Stimulated activated naive B cell treated with anti-CD40 and anti-IgM and Interleukin-4, amounts not matched to agents 10 μg/mL and 1 μg/mL and 100 μg/mL, for 72 hours (primary cell): ENCODE measurements at regions not wholly inside any gene's neighbourhood (a gene's known extent, or its start where the extent isn't known, plus 50 kb on each side); places are given as distances from the start of the nearest gene placed in this dataset.
"Not testable (repeated sequence)": the region's sequence is repeated elsewhere in the genome, so short reads cannot be mapped to it uniquely, and the experiment has no call there.

Source experiments
- ATAC-seq, 2 donors: fragments of 150-1000 bp; cut with Tn5 transposase; replicated peaks; 2 replicates each; pipeline ENCODE4 v1.10.0; 2021; ENCODE audit warnings: moderate library complexity in 1 of 2
- DNase-seq: peaks from one replicate; pipeline ENCODE4 v3.0.0; 2021
- H3K27ac Mint-ChIP-seq: one replicate; pipeline ENCODE4 v1.8.0; 2022; ENCODE audit warnings: mild to moderate bottlenecking, mixed read lengths
- H3K27me3 Mint-ChIP-seq, 2 donors: one replicate each; pipeline ENCODE4 v1.8.0; 2022; ENCODE audit warnings: mixed read lengths in 2 of 2
- H3K36me3 Mint-ChIP-seq, 2 donors: one replicate each; pipeline ENCODE4 v1.8.0; 2022; ENCODE audit warnings: mixed read lengths in 2 of 2, mild to moderate bottlenecking in 1 of 2
- H3K4me1 Mint-ChIP-seq, 2 donors: one replicate each; pipeline ENCODE4 v1.8.0; 2022; ENCODE audit warnings: mixed read lengths in 2 of 2, mild to moderate bottlenecking in 1 of 2
- H3K4me3 Mint-ChIP-seq, 2 donors: one replicate each; pipeline ENCODE4 v1.8.0; 2022; ENCODE audit warnings: mild to moderate bottlenecking in 2 of 2, mixed read lengths in 2 of 2, moderate library complexity in 1 of 2
- H3K9me3 Mint-ChIP-seq, 2 donors: one replicate each; pipeline ENCODE4 v1.8.0; 2022; ENCODE audit warnings: mixed read lengths in 2 of 2, mild to moderate bottlenecking in 1 of 2

DNA sequence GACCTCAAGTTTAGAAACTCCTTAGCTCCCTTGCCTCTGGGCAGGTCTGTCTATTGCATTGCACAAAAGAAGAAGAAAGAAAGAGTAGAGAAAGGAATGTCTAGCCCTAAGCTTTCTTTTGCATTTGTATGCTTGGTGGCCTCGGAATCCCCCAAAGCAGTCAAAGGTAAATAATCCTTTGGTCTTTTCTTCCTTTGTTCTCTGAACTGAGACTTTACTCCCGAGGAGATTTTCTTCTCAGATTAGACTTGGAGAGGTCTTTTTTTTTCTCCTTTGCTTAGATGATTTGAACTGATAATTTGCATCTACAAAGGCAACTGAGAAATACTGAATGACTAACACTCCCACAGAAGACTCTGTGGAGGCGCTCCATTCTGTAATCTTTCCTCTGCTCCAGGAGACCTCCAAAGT is 93.2 kb downstream of the AKR1D1 start:
- ATAC-seq (no peak), DNase-seq (no peak)
- H3K27me3 Mint-ChIP-seq, result peaks cover 0 to 17% of the 10 kb centered on the region in 2 donors
- H3K36me3 Mint-ChIP-seq, result peaks cover 2 to 12% of the 10 kb centered on the region in 2 donors
- H3K27ac Mint-ChIP-seq, result no peak overlapping the region
- no peak overlapping the region for H3K4me3 Mint-ChIP-seq
- peaks cover 11 to 12% of the 10 kb centered on the region in 2 donors for H3K9me3 Mint-ChIP-seq
- peaks cover 2 to 11% of the 10 kb centered on the region in 2 donors for H3K4me1 Mint-ChIP-seq

DNA sequence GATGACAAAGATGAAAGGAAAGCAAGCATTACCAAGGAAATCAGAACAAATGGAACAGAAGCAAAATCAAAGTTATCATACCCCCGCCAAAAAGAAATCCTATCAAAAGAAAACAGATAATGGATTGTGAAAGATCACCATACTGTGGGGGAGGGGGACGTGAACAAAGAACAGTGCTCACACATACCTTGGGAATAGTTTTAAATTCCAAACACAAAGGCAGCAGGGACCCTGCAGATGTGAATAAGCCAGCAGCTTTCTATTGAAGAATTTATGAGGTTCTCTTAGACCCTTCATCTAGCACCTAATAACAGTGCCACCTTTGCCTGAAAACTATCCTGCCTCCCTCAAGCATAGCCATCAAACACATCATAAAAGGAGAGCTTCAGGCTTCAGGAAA is 94.0 kb downstream of the AKR1D1 start:
- peaks cover 2 to 11% of the 10 kb centered on the region in 2 donors for H3K4me1 Mint-ChIP-seq
- no peak for ATAC-seq

DNA sequence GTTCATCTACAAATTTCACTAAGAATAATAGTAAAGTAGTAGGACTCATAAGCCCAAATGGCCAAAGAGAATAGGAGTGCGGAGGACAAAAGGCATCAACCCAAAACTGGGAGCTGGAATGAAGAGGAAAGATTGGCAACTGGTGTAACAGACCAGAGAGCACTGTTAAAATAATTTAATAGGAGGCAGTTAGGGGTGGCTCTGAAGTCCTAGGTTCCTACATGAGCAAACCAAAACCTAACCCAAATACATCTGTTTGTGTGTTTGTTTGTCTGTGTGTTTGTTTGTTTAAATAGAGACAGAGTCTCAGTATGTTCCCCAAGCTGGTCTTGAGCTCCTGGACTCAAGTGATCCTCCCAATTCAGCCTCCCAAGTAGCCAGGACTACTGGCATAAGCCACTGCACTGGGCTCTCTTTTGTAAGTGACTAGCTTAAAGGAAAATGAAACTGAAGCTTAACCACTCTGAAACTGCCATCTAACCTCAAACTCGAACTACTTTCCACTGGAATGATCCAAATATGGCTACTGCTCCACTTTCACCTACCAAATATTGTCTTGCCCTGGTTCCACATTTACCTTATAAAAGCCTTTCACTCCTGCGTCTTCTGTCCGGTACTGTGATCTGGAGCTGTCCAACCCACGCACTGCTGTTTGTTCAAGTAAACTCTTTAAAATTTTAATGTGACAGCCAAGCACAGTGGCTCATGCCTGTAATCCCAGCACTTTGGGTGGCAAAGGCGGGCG is 94.9 kb downstream of the AKR1D1 start:
- Mint-ChIP-seq H3K27me3 (peaks cover 0 to 17% of the 10 kb centered on the region in 2 donors), H3K4me1 (peaks cover 2 to 11% of the 10 kb centered on the region in 2 donors), H3K36me3 (peaks cover 2 to 5% of the 10 kb centered on the region in 2 donors), H3K27ac (no peak overlapping the region), H3K4me3 (no peak overlapping the region), H3K9me3 (peaks cover 11 to 13% of the 10 kb centered on the region in 2 donors)
- peak; percentile 75 to 76 for ATAC-seq
- DNase-seq, result no peak

More for the DNA sequence above, 94.0 kb downstream of the AKR1D1 start:
- peaks cover 2 to 5% of the 10 kb centered on the region in 2 donors for H3K36me3 Mint-ChIP-seq
- H3K9me3 Mint-ChIP-seq, result peaks cover 11 to 13% of the 10 kb centered on the region in 2 donors
- no peak overlapping the region for H3K4me3 Mint-ChIP-seq
- H3K27ac Mint-ChIP-seq, result no peak overlapping the region
- H3K27me3 Mint-ChIP-seq, result peaks cover 0 to 17% of the 10 kb centered on the region in 2 donors
- DNase-seq, result no peak

DNA sequence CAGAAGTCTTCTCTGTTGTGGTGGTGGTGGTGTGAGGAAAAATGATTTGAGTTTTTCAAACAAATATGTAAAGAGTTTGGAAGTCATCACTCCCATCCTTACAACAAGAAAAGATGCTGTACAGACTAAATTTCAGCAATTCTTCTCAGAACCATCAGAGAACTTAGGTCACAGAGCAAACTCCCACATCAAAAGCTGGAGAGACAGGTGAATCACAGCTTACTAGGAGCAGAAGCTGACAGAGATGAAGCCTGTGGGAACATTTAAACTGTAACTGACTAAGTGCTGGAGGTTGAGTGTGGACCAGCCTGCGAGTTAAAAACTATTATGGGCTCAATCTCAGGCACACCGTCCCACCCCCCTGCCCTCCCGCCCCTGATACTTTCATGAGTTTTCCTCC is 97.3 kb downstream of the AKR1D1 start:
- no peak for DNase-seq
- H3K9me3 Mint-ChIP-seq, result peaks cover 11 to 13% of the 10 kb centered on the region in 2 donors
- peaks cover 0 to 24% of the 10 kb centered on the region in 2 donors for H3K27me3 Mint-ChIP-seq
- H3K27ac Mint-ChIP-seq, result no peak overlapping the region
- H3K4me3 Mint-ChIP-seq, result no peak overlapping the region
- H3K4me1 Mint-ChIP-seq, result peaks cover 2 to 11% of the 10 kb centered on the region in 2 donors
- ATAC-seq, result no peak
- H3K36me3 Mint-ChIP-seq, result peaks cover 2 to 5% of the 10 kb centered on the region in 2 donors

DNA sequence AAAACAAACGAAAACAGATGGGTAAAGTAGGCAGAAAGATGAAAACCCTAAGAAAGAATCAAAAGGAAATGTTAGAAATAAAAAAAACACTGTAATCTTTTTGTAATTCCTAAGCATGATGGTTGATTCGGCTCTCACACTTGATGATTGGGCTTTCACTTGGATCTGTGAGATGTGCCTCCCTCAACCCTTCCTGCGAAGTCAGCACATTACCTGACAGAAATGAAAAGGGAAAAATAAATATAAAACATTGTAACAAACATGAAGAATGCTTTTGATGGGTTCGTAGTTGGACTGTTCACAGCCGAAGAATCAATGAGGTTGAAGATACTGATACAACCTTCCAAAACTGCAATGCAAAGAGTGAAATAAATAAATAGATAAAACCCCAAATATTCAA is 99.8 kb downstream of the AKR1D1 start:
- H3K27me3 Mint-ChIP-seq, result peaks cover 0 to 24% of the 10 kb centered on the region in 2 donors
- ATAC-seq, result no peak
- no peak overlapping the region for H3K4me3 Mint-ChIP-seq

DNA sequence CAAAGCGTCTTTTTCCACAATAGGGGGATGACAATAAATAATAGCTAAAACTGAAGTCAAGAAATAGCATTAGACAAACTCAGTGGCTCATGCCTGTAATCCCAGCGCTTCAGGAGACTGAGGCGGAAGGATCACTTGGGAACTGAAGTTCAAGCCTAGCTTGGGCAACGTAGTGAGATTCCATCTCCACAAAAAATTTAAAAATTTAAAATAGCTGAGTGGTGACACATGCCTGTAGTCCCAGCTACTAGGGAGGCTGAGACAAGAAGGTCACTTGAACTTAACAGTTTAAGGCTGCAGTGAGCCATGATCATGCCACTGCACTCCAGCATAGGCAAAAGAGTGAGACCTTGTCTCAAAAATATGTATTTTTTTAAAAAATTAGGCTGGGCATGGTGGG is 107.9 kb downstream of the AKR1D1 start:
- H3K9me3 Mint-ChIP-seq, result peaks cover 7 to 13% of the 10 kb centered on the region in 2 donors
- peaks cover 0 to 5% of the 10 kb centered on the region in 2 donors for H3K27me3 Mint-ChIP-seq
- H3K36me3 Mint-ChIP-seq, result no peaks in the 10 kb centered on the region
- ATAC-seq (no peak), DNase-seq (no peak)
- no peak overlapping the region for H3K27ac Mint-ChIP-seq
- no peak overlapping the region for H3K4me3 Mint-ChIP-seq
- H3K4me1 Mint-ChIP-seq, result no peaks in the 10 kb centered on the region

More for the DNA sequence above, 99.8 kb downstream of the AKR1D1 start:
- H3K27ac Mint-ChIP-seq, result no peak overlapping the region
- no peak for DNase-seq
- peaks cover 11 to 13% of the 10 kb centered on the region in 2 donors for H3K9me3 Mint-ChIP-seq
- H3K36me3 Mint-ChIP-seq, result peaks cover 2 to 5% of the 10 kb centered on the region in 2 donors
- H3K4me1 Mint-ChIP-seq, result peaks cover 2 to 6% of the 10 kb centered on the region in 2 donors

DNA sequence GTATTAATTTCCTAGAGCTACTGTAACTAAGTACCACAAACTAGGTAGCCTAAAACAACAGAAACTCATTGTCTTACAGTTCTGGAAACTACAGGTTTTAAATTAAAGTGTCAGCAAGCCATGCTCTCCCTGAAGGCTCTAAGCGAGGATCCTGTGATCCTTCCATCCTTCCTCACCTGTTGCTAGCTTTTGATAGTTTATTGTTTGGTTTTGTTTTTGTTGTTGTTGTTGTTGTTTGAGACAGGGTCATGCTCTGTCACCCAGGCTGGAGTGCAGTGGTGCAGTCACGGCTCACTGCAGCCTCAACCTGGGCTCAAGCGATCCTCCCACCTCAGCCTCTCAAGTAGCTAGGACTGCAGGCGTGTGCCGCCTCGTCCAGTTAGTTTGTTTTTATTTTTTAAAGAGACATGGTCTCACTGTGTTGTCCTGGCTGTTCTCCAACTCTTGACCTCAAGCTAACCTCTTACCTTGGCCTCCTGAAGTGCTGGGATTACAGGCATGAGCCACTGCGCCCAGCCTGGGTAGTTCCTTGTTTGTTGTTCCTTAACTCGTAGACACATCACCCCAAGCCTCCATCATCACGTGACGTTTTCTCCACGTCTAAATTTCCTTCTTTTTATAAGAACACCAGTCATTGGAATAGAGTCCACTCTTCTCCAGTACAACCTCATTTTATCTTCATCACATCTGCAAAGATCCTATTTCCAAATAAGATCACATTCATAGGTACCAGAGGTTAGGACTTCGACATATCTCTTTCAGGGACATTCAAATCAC is 109.1 kb downstream of the AKR1D1 start:
- Mint-ChIP-seq H3K36me3 (no peaks in the 10 kb centered on the region), H3K4me3 (no peak overlapping the region), H3K4me1 (no peaks in the 10 kb centered on the region), H3K27ac (no peak overlapping the region), H3K27me3 (peaks cover 0 to 5% of the 10 kb centered on the region in 2 donors), H3K9me3 (peaks cover 7 to 13% of the 10 kb centered on the region in 2 donors)
- no peak for ATAC-seq
- no peak for DNase-seq

DNA sequence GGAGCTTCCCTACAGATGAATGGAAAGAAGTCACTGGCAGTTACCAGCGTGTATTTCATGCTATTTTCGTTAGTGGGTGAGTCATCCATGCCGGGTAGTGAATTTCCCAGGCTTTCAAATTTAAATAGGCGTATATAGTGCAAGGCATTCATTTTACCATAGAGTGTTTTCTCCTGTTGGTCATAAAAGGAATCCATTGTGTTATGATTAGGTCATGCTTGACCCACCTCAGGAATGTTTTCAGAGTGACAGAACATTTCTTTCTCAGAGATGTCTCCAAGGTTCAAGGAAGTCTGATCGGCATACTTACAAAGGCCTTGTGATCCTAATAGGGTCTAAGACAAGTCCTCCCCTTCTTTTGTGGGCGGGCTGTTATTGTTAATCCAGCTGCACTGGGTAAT is 110.7 kb downstream of the AKR1D1 start:
- Mint-ChIP-seq H3K27me3 (peaks cover 5 to 6% of the 10 kb centered on the region in 2 donors), H3K36me3 (no peaks in the 10 kb centered on the region), H3K4me3 (no peak overlapping the region), H3K27ac (no peak overlapping the region), H3K4me1 (no peaks in the 10 kb centered on the region), H3K9me3 (peaks cover 7 to 13% of the 10 kb centered on the region in 2 donors)
- ATAC-seq, result no peak
- no peak for DNase-seq

DNA sequence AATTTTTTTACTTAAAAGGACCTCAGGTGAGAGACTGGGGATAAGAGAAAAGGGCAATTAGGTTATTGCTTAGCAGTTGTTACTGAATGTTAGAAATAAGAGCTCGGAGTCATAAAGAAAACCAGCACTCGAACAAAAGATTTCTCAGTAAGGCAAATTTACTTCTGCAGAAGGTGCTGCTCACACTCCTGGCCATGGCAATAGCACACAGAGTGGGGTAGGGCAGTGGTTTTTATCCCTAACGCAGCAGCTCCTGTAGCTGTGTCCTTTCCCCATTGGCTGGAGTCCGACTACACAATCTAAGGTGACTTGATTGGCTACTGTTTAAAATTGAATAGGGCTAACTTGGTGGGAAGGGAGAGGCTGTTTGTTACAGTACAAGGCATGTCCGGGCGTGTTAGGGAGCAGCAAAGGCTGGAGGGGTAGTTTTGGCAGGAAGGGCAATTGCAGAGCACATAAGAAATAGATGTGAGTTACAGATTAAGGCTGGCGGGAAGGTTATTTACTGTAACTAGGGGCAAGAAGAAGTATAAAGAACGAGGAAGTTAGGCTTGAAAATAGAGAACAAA is 112.1 kb downstream of the AKR1D1 start:
- Mint-ChIP-seq H3K27me3 (peaks cover 5 to 6% of the 10 kb centered on the region in 2 donors), H3K36me3 (no peaks in the 10 kb centered on the region), H3K4me3 (no peak overlapping the region), H3K27ac (no peak overlapping the region), H3K9me3 (peaks cover 5 to 10% of the 10 kb centered on the region in 2 donors), H3K4me1 (no peaks in the 10 kb centered on the region)
- no peak for ATAC-seq
- no peak for DNase-seq

DNA sequence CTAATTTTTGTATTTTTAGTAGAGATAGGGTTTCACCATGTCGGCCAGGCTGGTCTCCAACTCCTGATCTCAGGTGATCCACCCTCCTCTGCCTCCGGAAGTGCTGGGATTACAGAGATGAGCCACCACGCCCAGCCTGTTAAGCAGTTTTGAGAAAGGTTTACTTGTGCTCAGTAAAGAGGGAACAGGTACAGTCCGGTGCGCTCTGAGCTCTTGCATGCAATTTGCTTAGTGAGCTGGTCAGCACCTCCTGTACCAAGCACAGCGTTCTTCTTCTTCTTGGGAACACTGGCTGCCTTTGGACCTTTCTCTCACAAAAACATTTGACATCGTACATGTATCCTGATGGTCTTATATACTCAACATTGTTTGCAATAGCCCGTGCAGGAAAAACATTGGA is 118.3 kb downstream of the AKR1D1 start:
- Mint-ChIP-seq H3K27ac (no peak overlapping the region), H3K4me1 (peaks cover 0 to 5% of the 10 kb centered on the region in 2 donors), H3K27me3 (peaks cover 6 to 7% of the 10 kb centered on the region in 2 donors), H3K9me3 (no peaks in the 10 kb centered on the region), H3K36me3 (no peaks in the 10 kb centered on the region), H3K4me3 (no peak overlapping the region)
- ATAC-seq, result no peak
- no peak for DNase-seq

DNA sequence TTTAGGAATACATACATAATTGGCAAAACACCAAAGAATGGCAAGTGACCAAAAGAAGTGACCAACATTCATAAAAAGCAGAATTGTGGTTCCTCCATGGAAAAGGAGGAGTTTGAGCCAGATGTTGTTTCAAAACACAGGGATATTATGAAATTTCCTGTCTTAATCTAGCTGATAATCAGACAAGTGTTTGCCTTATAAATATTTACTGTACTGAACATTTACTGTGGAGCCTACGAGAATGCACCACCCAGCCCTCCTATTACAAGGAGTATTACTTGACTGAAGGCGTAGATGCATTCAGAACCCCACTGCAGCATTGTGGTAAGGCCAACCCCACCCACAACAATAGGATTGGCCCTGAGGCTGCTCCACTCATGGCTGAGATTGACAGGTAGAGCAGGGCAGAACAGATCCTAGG is 118.9 kb downstream of the AKR1D1 start:
- DNase-seq (no peak), ATAC-seq (no peak)

DNA sequence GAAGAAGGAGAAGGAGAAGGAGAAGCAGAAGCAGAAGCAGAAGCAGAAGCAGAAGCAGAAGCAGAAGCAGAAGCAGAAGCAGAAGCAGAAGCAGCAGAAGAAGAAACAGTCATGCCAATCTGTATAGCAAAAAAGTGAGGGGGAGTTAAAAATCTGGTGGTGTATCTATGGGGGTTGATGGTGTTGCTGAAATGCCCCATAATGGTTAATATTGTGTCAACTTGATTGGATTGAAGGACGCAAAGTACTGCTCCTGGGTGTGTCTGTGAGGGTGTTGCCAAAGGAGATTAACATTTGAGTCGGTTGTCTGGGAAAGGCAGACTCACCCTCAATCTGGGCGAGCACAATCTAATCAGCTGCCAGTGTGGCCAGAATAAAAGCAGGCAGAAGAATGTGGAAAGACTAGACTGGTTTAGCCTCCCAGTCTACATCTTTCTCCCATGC is 120.3 kb downstream of the AKR1D1 start:
- peaks cover 3 to 17% of the 10 kb centered on the region in 2 donors for H3K27me3 Mint-ChIP-seq
- H3K9me3 Mint-ChIP-seq, H3K4me1 Mint-ChIP-seq, H3K4me3 Mint-ChIP-seq, H3K27ac Mint-ChIP-seq, H3K36me3 Mint-ChIP-seq, ATAC-seq, DNase-seq: not testable (repeated sequence)

More for the DNA sequence above, 118.9 kb downstream of the AKR1D1 start:
- Mint-ChIP-seq H3K27me3 (peaks cover 6 to 7% of the 10 kb centered on the region in 2 donors), H3K4me3 (no peak overlapping the region), H3K9me3 (no peaks in the 10 kb centered on the region), H3K36me3 (no peaks in the 10 kb centered on the region), H3K27ac (no peak overlapping the region), H3K4me1 (peaks cover 0 to 5% of the 10 kb centered on the region in 2 donors)

DNA sequence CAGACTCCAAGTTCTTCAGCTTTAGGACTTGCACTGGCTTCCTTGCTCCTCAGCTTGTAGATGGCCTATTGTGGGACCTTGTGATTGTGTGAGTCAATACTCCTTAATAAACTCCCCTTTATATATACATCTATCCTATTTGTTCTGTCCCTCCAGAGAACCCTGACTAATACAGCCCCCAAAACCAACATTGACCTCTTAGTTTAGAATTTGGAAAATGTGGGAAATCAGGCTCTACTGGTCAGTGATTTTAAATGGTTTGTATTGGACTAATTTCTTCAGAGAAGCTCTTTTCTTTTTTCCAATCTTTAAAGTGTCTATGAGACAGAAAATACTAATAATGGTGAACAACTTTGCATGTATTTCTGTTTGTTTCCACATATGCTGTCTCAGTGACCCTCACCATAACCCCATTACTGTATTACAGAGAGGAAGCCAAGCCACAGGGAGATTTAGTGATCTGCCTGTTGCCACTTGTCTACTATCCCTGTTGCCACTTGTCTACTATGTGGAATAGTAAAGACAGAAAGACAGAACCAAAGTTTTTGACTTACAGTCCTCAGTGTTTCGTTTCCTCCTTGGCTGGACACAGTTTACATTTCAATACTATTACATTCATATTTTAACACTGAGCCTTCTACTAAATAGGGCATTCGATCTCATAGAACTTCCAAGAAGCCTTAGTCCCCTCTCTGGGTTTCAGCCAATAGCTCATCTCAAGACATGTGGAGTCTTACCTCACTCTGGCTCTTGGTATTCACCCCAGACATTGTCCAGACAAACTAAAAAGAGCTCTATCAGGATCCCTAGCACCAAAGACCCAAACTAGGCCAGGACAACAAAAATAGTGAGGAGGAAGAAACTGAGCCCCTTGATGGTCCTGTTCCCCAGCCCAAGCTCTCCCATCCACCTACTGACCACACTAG is 121.0 kb downstream of the AKR1D1 start:
- H3K4me3 Mint-ChIP-seq, result no peak overlapping the region
- H3K27me3 Mint-ChIP-seq, result peaks cover 3 to 17% of the 10 kb centered on the region in 2 donors
- H3K27ac Mint-ChIP-seq, result no peak overlapping the region
- DNase-seq (no peak), ATAC-seq (no peak)
- H3K36me3 Mint-ChIP-seq, result no peaks in the 10 kb centered on the region
- H3K9me3 Mint-ChIP-seq, result no peaks in the 10 kb centered on the region
- H3K4me1 Mint-ChIP-seq, result peaks cover 0 to 5% of the 10 kb centered on the region in 2 donors
